H54 (cell line): ENCODE measurements at regions not wholly inside any gene's neighbourhood (a gene's known extent, or its start where the extent isn't known, plus 50 kb on each side); places are given as distances from the start of the nearest gene placed in this dataset.

Experiments used
- DNase-seq: peaks from one replicate; pipeline ENCODE4 v3.0.0; 2011; ENCODE audit warnings: low spot score, mixed read lengths; ENCODE audit not compliant: insufficient read length
- FAIRE-seq: peaks from 3 replicates; lab custom pipeline; 2011; peaks lifted over from hg19 to GRCh38; lab: Jason Lieb, UNC
- POLR2A ChIP-seq: IDR thresholded peaks from 2 replicates; pipeline ENCODE4 v1.6.1; 2011; ENCODE audit warnings: low read depth, mild to moderate bottlenecking, low read length

- DNase-seq (no peak), FAIRE-seq (no peak)
These were observed 341.3 kb downstream of the SMOC2 start for GRCh38 chr6:168782187-168782751.

GRCh38 chr6:168778201-168778600 lies 337.2 kb downstream of the SMOC2 start:
- DNase-seq (no peak), FAIRE-seq (no peak)
- no peak for TF ChIP-seq POLR2A

More at GRCh38 chr6:168782187-168782751, 341.3 kb downstream of the SMOC2 start:
- no peak for TF ChIP-seq POLR2A

- TF ChIP-seq POLR2A: no peak
- FAIRE-seq (no peak), DNase-seq (no peak)
These were observed 333.4 kb downstream of the SMOC2 start for GRCh38 chr6:168774381-168774780.

- DNase-seq (no peak), FAIRE-seq (no peak)
- TF ChIP-seq POLR2A: no peak
These were observed 332.8 kb downstream of the SMOC2 start for GRCh38 chr6:168773788-168774187.

GRCh38 chr6:168765752-168766151 lies 324.8 kb downstream of the SMOC2 start:
- DNase-seq (no peak), FAIRE-seq (no peak)
- no peak for TF ChIP-seq POLR2A

GRCh38 chr6:168756009-168756634 lies 315.1 kb downstream of the SMOC2 start:
- no peak for DNase-seq
- no peak for TF ChIP-seq POLR2A
- FAIRE-seq: no peak

GRCh38 chr6:168746643-168747042 lies 305.7 kb downstream of the SMOC2 start:
- no peak for FAIRE-seq
- no peak for DNase-seq
- TF ChIP-seq POLR2A: no peak

- DNase-seq (no peak), FAIRE-seq (no peak)
- TF ChIP-seq POLR2A: no peak
These were observed 305.0 kb downstream of the SMOC2 start for GRCh38 chr6:168746013-168746412.

- no peak for TF ChIP-seq POLR2A
- no peak for FAIRE-seq
These were observed 303.9 kb downstream of the SMOC2 start for GRCh38 chr6:168744861-168745260.

GRCh38 chr6:168741942-168742782 lies 301.2 kb downstream of the SMOC2 start:
- no peak for TF ChIP-seq POLR2A
- DNase-seq (no peak), FAIRE-seq (no peak)

More at GRCh38 chr6:168744861-168745260, 303.9 kb downstream of the SMOC2 start:
- DNase-seq: no peak

- DNase-seq (no peak), FAIRE-seq (no peak)
- no peak for TF ChIP-seq POLR2A
These were observed 300.3 kb downstream of the SMOC2 start for GRCh38 chr6:168741305-168741704.

- DNase-seq (no peak), FAIRE-seq (no peak)
- no peak for TF ChIP-seq POLR2A
These were observed 298.4 kb downstream of the SMOC2 start for GRCh38 chr6:168739381-168739780.

GRCh38 chr6:168737481-168737880 lies 296.5 kb downstream of the SMOC2 start:
- TF ChIP-seq POLR2A: no peak
- DNase-seq (no peak), FAIRE-seq (no peak)

- FAIRE-seq (no peak), DNase-seq (no peak)
- TF ChIP-seq POLR2A: no peak
These were observed 296.0 kb downstream of the SMOC2 start for GRCh38 chr6:168737014-168737413.
